HEK293 (cell line): ENCODE measurements at regions not wholly inside any gene's neighbourhood (a gene's known extent, or its start where the extent isn't known, plus 50 kb on each side); places are given as distances from the start of the nearest gene placed in this dataset.

Experiments used
- CTCF ChIA-PET: fragments of 350-600 bp; formaldehyde crosslinking; extraction: SDS; loops from one replicate; lab custom pipeline; 2021; ENCODE audit warnings: antibody characterized with exemption; lab: Yijun Ruan, JAX
- POLR2A ChIA-PET: fragments of 300-600 bp; formaldehyde crosslinking; extraction: SDS; loops from one replicate; lab custom pipeline; 2020; ENCODE audit warnings: antibody characterized with exemption, inconsistent platforms; lab: Yijun Ruan, JAX
- H3K27ac ChIP-seq: fragments of 200-500 bp; sonication (Bioruptor generic); 2 replicates; pipeline ENCODE4 v1.5.1; 2014; ENCODE audit warnings: low read depth, low read length, control low read depth, inconsistent platforms; ENCODE audit errors: extremely low read depth
- H3K36me3 ChIP-seq, 2 experiments: fragments of 200-500 bp in 1 of 2; sonication (Bioruptor generic) in 1 of 2; 1 replicate in 1 of 2; 2 replicates in 1 of 2; pipeline ENCODE4 v1.5.1; 2014 to 2017; ENCODE audit warnings: inconsistent platforms in 2 of 2, low read length in 2 of 2; ENCODE audit not compliant: control insufficient read depth in 2 of 2, insufficient read depth in 1 of 2
- H3K4me1 ChIP-seq: fragments of 200-500 bp; sonication (Bioruptor generic); 2 replicates; pipeline ENCODE4 v1.5.1; 2014; ENCODE audit warnings: mild to moderate bottlenecking, low read length, inconsistent platforms; ENCODE audit not compliant: control insufficient read depth, insufficient read depth
- H3K4me3 ChIP-seq: 2 replicates; pipeline ENCODE4 v1.5.1; 2011; ENCODE audit warnings: low read depth, mild to moderate bottlenecking, control low read depth, low read length, moderate library complexity
- H3K9me3 ChIP-seq: fragments of 200-500 bp; sonication (Bioruptor generic); 2 replicates; pipeline ENCODE4 v1.5.1; 2014; ENCODE audit warnings: low read depth, low read length, inconsistent platforms; ENCODE audit not compliant: control insufficient read depth, insufficient read depth
- GFI1B ChIP-seq: fragments of 450-650 bp; formaldehyde crosslinking; IDR thresholded peaks from 2 replicates; pipeline ENCODE4 v1.5.1; 2016; ENCODE audit warnings: missing biosample characterization, missing genetic modification characterization
- HOXA7 ChIP-seq: sonication (generic); formaldehyde crosslinking; IDR thresholded peaks from 2 replicates; pipeline ENCODE4 v1.8.1; 2022; ENCODE audit warnings: missing genetic modification reagents, borderline replicate concordance
- IKZF3 ChIP-seq: fragments of 450-650 bp; IDR thresholded peaks from 2 replicates; pipeline ENCODE4 v1.5.0; 2018; ENCODE audit warnings: missing biosample characterization, mild to moderate bottlenecking, missing genetic modification characterization, moderate library complexity
- KLF7 ChIP-seq: fragments of 450-650 bp; formaldehyde crosslinking; IDR thresholded peaks from 2 replicates; pipeline ENCODE4 v1.5.1; 2016; ENCODE audit warnings: missing biosample characterization, missing genetic modification characterization, borderline replicate concordance
- PRDM1 ChIP-seq: fragments of 450-650 bp; formaldehyde crosslinking; IDR thresholded peaks from 2 replicates; pipeline ENCODE4; 2016; ENCODE audit warnings: missing biosample characterization, missing genetic modification characterization
- YY1 ChIP-seq: fragments of 450-650 bp; formaldehyde crosslinking; IDR thresholded peaks from 2 replicates; pipeline ENCODE4 v1.5.1; 2018; ENCODE audit warnings: missing biosample characterization, missing genetic modification characterization
- ZEB2 ChIP-seq: fragments of 450-650 bp; formaldehyde crosslinking; IDR thresholded peaks from 2 replicates; pipeline ENCODE4 v1.5.1; 2016; ENCODE audit warnings: missing biosample characterization, missing genetic modification characterization
- ZFP37 ChIP-seq: fragments of 450-650 bp; formaldehyde crosslinking; IDR thresholded peaks from 2 replicates; pipeline ENCODE4 v1.5.1; 2016; ENCODE audit warnings: missing biosample characterization, missing genetic modification characterization
- ZFP69B ChIP-seq: fragments of 450-650 bp; formaldehyde crosslinking; IDR thresholded peaks from 2 replicates; pipeline ENCODE4 v1.5.1; 2016; ENCODE audit warnings: missing biosample characterization, missing genetic modification characterization
- ZIC2 ChIP-seq: fragments of 450-650 bp; formaldehyde crosslinking; IDR thresholded peaks from 2 replicates; pipeline ENCODE4 v1.5.1; 2016; ENCODE audit warnings: missing biosample characterization, missing genetic modification characterization
- ZNF221 ChIP-seq: fragments of 450-650 bp; formaldehyde crosslinking; IDR thresholded peaks from 2 replicates; pipeline ENCODE4 v1.5.1; 2017; ENCODE audit warnings: missing biosample characterization, missing genetic modification characterization, borderline replicate concordance
- ZNF23 ChIP-seq: fragments of 450-650 bp; formaldehyde crosslinking; IDR thresholded peaks from 2 replicates; pipeline ENCODE4 v1.5.1; 2016; ENCODE audit warnings: missing biosample characterization, missing genetic modification characterization, borderline replicate concordance
- ZNF248 ChIP-seq: fragments of 450-650 bp; formaldehyde crosslinking; IDR thresholded peaks from 2 replicates; pipeline ENCODE4 v1.5.1; 2017; ENCODE audit warnings: missing biosample characterization, missing genetic modification characterization
- ZNF274 ChIP-seq, 2 experiments: fragments of 200-500 bp in 1 of 2; fragments of 450-650 bp in 1 of 2; sonication (Bioruptor generic) in 1 of 2; formaldehyde crosslinking in 1 of 2; IDR thresholded peaks; 2 replicates each; pipeline versions ENCODE4 v1.5.1 to v1.6.1; 2014 to 2016; ENCODE audit warnings: borderline replicate concordance in 1 of 2, inconsistent platforms in 1 of 2, low read length in 1 of 2, missing biosample characterization in 1 of 2, missing genetic modification characterization in 1 of 2
- ZNF510 ChIP-seq: fragments of 450-650 bp; formaldehyde crosslinking; IDR thresholded peaks from 2 replicates; pipeline ENCODE4 v1.5.1; 2018; ENCODE audit warnings: mild to moderate bottlenecking, missing genetic modification characterization, missing biosample characterization; ENCODE audit not compliant: insufficient replicate concordance
- ZNF561 ChIP-seq: fragments of 450-650 bp; IDR thresholded peaks from 2 replicates; pipeline ENCODE4 v1.5.1; 2018; ENCODE audit warnings: missing biosample characterization, missing genetic modification characterization, borderline replicate concordance
- ZNF623 ChIP-seq: fragments of 450-650 bp; formaldehyde crosslinking; IDR thresholded peaks from 2 replicates; pipeline ENCODE4 v1.5.1; 2016; ENCODE audit warnings: missing biosample characterization, missing genetic modification characterization
- ZNF792 ChIP-seq: fragments of 450-650 bp; formaldehyde crosslinking; IDR thresholded peaks from 2 replicates; pipeline ENCODE4 v1.5.1; 2016; ENCODE audit warnings: missing biosample characterization, missing genetic modification characterization
- TF ChIP-seq, protein P1 (sequence below): fragments of 450-650 bp; formaldehyde crosslinking; IDR thresholded peaks from 2 replicates; pipeline ENCODE4 v1.5.1; 2016; ENCODE audit warnings: missing biosample characterization, missing genetic modification characterization, low read depth
- TF ChIP-seq, protein P2 (sequence below): fragments of 450-650 bp; formaldehyde crosslinking; IDR thresholded peaks from 2 replicates; pipeline ENCODE4 v1.5.1; 2017; ENCODE audit warnings: missing biosample characterization, missing genetic modification characterization
- TF ChIP-seq, protein P3 (sequence below): fragments of 450-650 bp; IDR thresholded peaks from 2 replicates; pipeline ENCODE4 v1.5.1; 2018; ENCODE audit warnings: missing biosample characterization, missing genetic modification characterization
- TF ChIP-seq, protein P4 (sequence below): fragments of 450-650 bp; formaldehyde crosslinking; IDR thresholded peaks from 2 replicates; pipeline ENCODE4 v1.5.1; 2016; ENCODE audit warnings: missing biosample characterization, missing genetic modification characterization

DNA sequence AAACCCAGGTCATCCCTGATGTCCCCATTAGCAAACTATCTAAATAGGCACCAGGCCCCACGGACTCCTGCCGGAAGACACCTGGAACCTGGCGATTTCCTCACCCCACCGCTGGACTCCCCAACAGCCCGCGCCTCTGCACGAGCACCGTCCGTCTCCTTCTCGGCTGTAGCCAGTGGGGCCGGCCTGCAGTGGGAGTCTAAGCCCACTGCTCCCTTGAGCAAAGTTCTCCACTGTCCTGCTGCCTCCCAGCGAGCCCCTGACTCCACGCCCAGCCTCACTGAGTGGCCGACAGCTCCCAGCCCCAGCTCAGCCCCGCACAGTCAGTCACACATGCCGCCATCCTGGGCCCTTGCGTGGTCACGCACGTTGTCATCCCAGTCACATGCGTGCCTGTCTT lies 211.3 kb upstream of the PPP2R2D start (continued):
- TF ChIP-seq ZNF623 (tag by site-specific recombination) (no peak), ZNF23 (tag by site-specific recombination) (no peak)
- TF ChIP-seq, all 188 proteins: peak for 0

DNA sequence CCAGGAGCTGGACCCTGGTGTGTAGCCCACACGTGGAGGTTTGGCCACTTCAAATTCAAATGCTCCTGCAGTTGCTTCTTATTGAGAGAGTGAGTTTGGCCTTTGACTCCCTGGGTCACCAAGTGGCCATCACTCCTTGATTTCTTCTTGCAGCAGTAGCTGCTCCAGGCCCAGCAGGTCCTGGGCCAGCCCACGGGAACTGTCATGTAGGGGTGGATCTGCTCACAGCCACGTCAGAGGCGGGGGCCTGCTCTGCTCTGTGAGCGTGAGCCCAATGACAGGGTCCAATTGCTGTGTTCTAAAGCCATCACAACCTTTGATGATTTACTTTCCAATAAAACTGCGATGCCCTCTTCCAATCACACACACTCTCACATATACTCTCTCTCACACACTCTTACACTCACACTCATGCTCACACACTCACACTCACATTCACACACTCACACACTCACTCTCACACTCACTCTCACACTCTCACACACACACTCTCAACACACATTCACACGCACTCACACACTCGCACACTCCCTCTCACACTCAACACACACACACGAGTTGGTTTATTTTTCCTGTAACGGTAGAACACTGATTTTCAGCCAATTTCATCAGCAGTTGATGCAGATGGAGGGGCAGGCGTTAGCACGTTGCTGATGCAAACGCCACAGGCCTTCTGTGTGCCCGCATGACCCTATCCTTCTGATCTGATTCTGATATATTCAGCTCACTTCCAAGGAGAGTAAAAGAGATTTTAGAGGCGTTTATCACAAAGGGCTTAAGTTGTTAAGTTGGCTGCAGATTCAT lies 210.7 kb upstream of the PPP2R2D start:
- Histone ChIP-seq H3K4me3 (no peak overlapping the region), H3K9me3 (no peaks in the 10 kb centered on the region), H3K4me1 (no peaks in the 10 kb centered on the region), H3K36me3 (no peaks in the 10 kb centered on the region), H3K27ac (no peak overlapping the region)
- ChIA-PET POLR2A (no interaction called here), CTCF (no interaction called here)
- TF ChIP-seq YY1 (tag by site-specific recombination) (no peak), ZFP37 (tag by site-specific recombination) (no peak), PRDM1 (peak; percentile 95), KLF7 (tag by site-specific recombination) (no peak), ZNF561 (no peak), HOXA7 (no peak)
- TF ChIP-seq, protein P1, sequence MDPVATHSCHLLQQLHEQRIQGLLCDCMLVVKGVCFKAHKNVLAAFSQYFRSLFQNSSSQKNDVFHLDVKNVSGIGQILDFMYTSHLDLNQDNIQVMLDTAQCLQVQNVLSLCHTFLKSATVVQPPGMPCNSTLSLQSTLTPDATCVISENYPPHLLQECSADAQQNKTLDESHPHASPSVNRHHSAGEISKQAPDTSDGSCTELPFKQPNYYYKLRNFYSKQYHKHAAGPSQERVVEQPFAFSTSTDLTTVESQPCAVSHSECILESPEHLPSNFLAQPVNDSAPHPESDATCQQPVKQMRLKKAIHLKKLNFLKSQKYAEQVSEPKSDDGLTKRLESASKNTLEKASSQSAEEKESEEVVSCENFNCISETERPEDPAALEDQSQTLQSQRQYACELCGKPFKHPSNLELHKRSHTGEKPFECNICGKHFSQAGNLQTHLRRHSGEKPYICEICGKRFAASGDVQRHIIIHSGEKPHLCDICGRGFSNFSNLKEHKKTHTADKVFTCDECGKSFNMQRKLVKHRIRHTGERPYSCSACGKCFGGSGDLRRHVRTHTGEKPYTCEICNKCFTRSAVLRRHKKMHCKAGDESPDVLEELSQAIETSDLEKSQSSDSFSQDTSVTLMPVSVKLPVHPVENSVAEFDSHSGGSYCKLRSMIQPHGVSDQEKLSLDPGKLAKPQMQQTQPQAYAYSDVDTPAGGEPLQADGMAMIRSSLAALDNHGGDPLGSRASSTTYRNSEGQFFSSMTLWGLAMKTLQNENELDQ (tag by site-specific recombination) = no peak
- TF ChIP-seq, protein P2, sequence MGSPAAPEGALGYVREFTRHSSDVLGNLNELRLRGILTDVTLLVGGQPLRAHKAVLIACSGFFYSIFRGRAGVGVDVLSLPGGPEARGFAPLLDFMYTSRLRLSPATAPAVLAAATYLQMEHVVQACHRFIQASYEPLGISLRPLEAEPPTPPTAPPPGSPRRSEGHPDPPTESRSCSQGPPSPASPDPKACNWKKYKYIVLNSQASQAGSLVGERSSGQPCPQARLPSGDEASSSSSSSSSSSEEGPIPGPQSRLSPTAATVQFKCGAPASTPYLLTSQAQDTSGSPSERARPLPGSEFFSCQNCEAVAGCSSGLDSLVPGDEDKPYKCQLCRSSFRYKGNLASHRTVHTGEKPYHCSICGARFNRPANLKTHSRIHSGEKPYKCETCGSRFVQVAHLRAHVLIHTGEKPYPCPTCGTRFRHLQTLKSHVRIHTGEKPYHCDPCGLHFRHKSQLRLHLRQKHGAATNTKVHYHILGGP (tag by site-specific recombination) = no peak

DNA sequence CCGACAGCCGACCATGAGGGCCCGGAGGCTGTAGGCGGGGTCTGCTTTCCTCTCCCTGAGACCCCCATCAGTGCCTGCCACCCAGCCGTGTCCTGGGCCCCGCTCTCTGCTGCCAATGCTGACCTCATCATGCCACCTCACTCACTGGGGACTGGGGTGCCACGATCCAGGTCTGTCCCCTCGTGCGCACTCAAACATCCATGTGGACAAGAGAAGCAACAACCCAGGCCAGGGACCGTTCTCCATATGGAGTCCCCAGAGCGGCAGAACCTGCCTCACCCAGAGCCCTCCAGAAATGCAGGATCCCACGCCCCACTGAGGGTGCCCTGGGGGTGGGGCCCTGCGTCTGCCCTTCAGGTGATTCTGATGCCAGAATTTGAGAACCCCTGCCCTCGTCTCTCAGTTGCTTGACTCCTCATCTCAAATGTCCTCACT lies 210.0 kb upstream of the PPP2R2D start:
- TF ChIP-seq, protein P3, sequence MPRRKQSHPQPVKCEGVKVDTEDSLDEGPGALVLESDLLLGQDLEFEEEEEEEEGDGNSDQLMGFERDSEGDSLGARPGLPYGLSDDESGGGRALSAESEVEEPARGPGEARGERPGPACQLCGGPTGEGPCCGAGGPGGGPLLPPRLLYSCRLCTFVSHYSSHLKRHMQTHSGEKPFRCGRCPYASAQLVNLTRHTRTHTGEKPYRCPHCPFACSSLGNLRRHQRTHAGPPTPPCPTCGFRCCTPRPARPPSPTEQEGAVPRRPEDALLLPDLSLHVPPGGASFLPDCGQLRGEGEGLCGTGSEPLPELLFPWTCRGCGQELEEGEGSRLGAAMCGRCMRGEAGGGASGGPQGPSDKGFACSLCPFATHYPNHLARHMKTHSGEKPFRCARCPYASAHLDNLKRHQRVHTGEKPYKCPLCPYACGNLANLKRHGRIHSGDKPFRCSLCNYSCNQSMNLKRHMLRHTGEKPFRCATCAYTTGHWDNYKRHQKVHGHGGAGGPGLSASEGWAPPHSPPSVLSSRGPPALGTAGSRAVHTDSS = no peak
- TF ChIP-seq ZNF221 (no peak), ZNF510 (tag by site-specific recombination) (no peak), ZNF274 (IDR thresholded peaks at IDR 0.05; ENCODE audit: low read length) (no peak), ZNF274 (tag by site-specific recombination; IDR thresholded peaks at IDR 0.05; ENCODE audit: borderline replicate concordance) (no peak), ZNF248 (no peak), ZNF792 (tag by site-specific recombination) (no peak), ZFP69B (tag by site-specific recombination) (no peak), IKZF3 (tag by site-specific recombination) (no peak), GFI1B (tag by site-specific recombination) (no peak), ZEB2 (no peak), ZIC2 (tag by site-specific recombination) (no peak)
- TF ChIP-seq, protein P4, sequence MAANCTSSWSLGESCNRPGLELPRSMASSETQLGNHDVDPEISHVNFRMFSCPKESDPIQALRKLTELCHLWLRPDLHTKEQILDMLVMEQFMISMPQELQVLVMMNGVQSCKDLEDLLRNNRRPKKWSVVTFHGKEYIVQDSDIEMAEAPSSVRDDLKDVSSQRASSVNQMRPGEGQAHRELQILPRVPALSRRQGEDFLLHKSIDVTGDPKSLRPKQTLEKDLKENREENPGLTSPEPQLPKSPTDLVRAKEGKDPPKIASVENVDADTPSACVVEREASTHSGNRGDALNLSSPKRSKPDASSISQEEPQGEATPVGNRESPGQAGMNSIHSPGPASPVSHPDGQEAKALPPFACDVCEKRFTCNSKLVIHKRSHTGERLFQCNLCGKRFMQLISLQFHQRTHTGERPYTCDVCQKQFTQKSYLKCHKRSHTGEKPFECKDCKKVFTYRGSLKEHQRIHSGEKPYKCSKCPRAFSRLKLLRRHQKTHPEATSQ (tag by site-specific recombination) = no peak
- Histone ChIP-seq H3K27ac (no peak overlapping the region), H3K9me3 (no peaks in the 10 kb centered on the region), H3K36me3 (no peaks in the 10 kb centered on the region), H3K4me1 (no peaks in the 10 kb centered on the region), H3K4me3 (no peak overlapping the region)
- ChIA-PET CTCF (no interaction called here), POLR2A (no interaction called here)
